GM19438 (cell line): ENCODE measurements at regions not wholly inside any gene's neighbourhood (a gene's known extent, or its start where the extent isn't known, plus 50 kb on each side); places are given as distances from the start of the nearest gene placed in this dataset.
"Not testable (repeated sequence)": the region's sequence is repeated elsewhere in the genome, so short reads cannot be mapped to it uniquely, and the experiment has no call there.

ENCODE experiments used
- ATAC-seq: cut with Tn5 transposase; IDR thresholded peaks from one replicate; pipeline ENCODE4 v1.9.1; 2021; ENCODE audit warnings: low read depth; ENCODE audit not compliant: unreplicated experiment

GRCh38 chrX:39702636-39703035 lies 395.1 kb downstream of the BCOR start:
- ATAC-seq, result not testable (repeated sequence)

GRCh38 chrX:39703307-39703706 lies 394.5 kb downstream of the BCOR start:
- no peak for ATAC-seq

- no peak for ATAC-seq
These were observed 393.2 kb downstream of the BCOR start for GRCh38 chrX:39704590-39704989.

- no peak for ATAC-seq
These were observed 392.5 kb downstream of the BCOR start for GRCh38 chrX:39705290-39705689.

- ATAC-seq, result no peak
These were observed 388.4 kb downstream of the BCOR start for GRCh38 chrX:39709364-39709763.

- no peak for ATAC-seq
These were observed 387.9 kb downstream of the BCOR start for GRCh38 chrX:39709812-39710211.

- ATAC-seq, result no peak
These were observed 387.0 kb downstream of the BCOR start for GRCh38 chrX:39710776-39711175.

GRCh38 chrX:39714471-39714870 lies 383.3 kb downstream of the BCOR start:
- no peak for ATAC-seq

- no peak for ATAC-seq
These were observed 381.4 kb downstream of the BCOR start for GRCh38 chrX:39716401-39716800.

- ATAC-seq, result no peak
These were observed 380.8 kb downstream of the BCOR start for GRCh38 chrX:39716802-39717540.

GRCh38 chrX:39718981-39719380 lies 378.8 kb downstream of the BCOR start:
- no peak for ATAC-seq

GRCh38 chrX:39720945-39721344 lies 376.8 kb downstream of the BCOR start:
- ATAC-seq, result no peak

GRCh38 chrX:39721566-39722279 lies 376.0 kb downstream of the BCOR start:
- no peak for ATAC-seq

GRCh38 chrX:39724544-39724943 lies 373.2 kb downstream of the BCOR start:
- ATAC-seq, result no peak

- ATAC-seq, result no peak
These were observed 372.6 kb downstream of the BCOR start for GRCh38 chrX:39725114-39725513.

- ATAC-seq, result no peak
These were observed 371.7 kb downstream of the BCOR start for GRCh38 chrX:39725928-39726619.

GRCh38 chrX:39726771-39727170 lies 371.0 kb downstream of the BCOR start:
- ATAC-seq, result no peak

- ATAC-seq, result no peak
These were observed 369.7 kb downstream of the BCOR start for GRCh38 chrX:39728025-39728424.

GRCh38 chrX:39728852-39729598 lies 368.7 kb downstream of the BCOR start:
- no peak for ATAC-seq

- ATAC-seq, result no peak
These were observed 367.6 kb downstream of the BCOR start for GRCh38 chrX:39729981-39730661.
